Caco-2 (cell line): ENCODE measurements at regions not wholly inside any gene's neighbourhood (a gene's known extent, or its start where the extent isn't known, plus 50 kb on each side); places are given as distances from the start of the nearest gene placed in this dataset.

Experiments
- BruUV-seq: library from RNA; stranded (reverse); fragments of 400-500 nt; replicated peaks from 2 replicates; lab custom pipeline; 2021; lab: Mats Ljungman, UMichigan
- CTCF ChIA-PET: fragments of 300-600 bp; sonication (Branson Sonifier 250); formaldehyde crosslinking; loops from one replicate; lab custom pipeline; 2022; ENCODE audit warnings: antibody characterized with exemption; lab: Charles Lee
- POLR2A ChIA-PET: fragments of 300-600 bp; sonication (Branson Sonifier 250); formaldehyde crosslinking; loops from one replicate; lab custom pipeline; 2022; ENCODE audit warnings: antibody characterized with exemption; lab: Charles Lee
- DNase-seq, 2 experiments: peaks; one replicate each; pipeline versions ENCODE4 v3.0.0 to v3.0.0-alpha.2; 2020 to 2022
- H3K27me3 ChIP-seq: replicated peaks from 2 replicates; pipeline ENCODE4 v1.6.0; 2011; ENCODE audit warnings: low read length; ENCODE audit not compliant: control insufficient read depth, insufficient read depth
- H3K36me3 ChIP-seq: 2 replicates; pipeline ENCODE4 v1.5.1; 2011; ENCODE audit warnings: low read length; ENCODE audit not compliant: control insufficient read depth, insufficient read depth
- H3K4me1 ChIP-seq: fragments of 250-450 bp; sonication (Bioruptor Pico); 2 replicates; pipeline ENCODE4 v1.5.1; 2020; ENCODE audit warnings: mild to moderate bottlenecking
- H3K4me3 ChIP-seq: 2 replicates; pipeline ENCODE4 v1.5.1; 2011; ENCODE audit warnings: low read depth, mild to moderate bottlenecking, control low read depth, low read length
- H3K9me3 ChIP-seq: fragments of 250-450 bp; sonication (Bioruptor Pico); 2 replicates; pipeline ENCODE4 v1.5.1; 2020; ENCODE audit warnings: mild to moderate bottlenecking, moderate library complexity
- H3K27ac Mint-ChIP-seq: one replicate; pipeline ENCODE4 v1.8.0; 2022; ENCODE audit warnings: mixed read lengths; ENCODE audit not compliant: unreplicated experiment
- H3K27me3 Mint-ChIP-seq: one replicate; pipeline ENCODE4 v1.8.0; 2022; ENCODE audit warnings: mixed read lengths; ENCODE audit not compliant: insufficient read depth, unreplicated experiment
- H3K36me3 Mint-ChIP-seq: one replicate; pipeline ENCODE4 v1.8.0; 2022; ENCODE audit warnings: mild to moderate bottlenecking, mixed read lengths; ENCODE audit not compliant: insufficient read depth, unreplicated experiment
- H3K4me1 Mint-ChIP-seq: one replicate; pipeline ENCODE4 v1.8.0; 2022; ENCODE audit warnings: low read depth, mixed read lengths; ENCODE audit not compliant: unreplicated experiment
- H3K4me3 Mint-ChIP-seq: one replicate; pipeline ENCODE4 v1.8.0; 2022; ENCODE audit warnings: mild to moderate bottlenecking, moderate library complexity, mixed read lengths; ENCODE audit not compliant: unreplicated experiment
- H3K9me3 Mint-ChIP-seq: one replicate; pipeline ENCODE4 v1.8.0; 2022; ENCODE audit warnings: mixed read lengths; ENCODE audit not compliant: unreplicated experiment
- CTCF ChIP-seq, 2 experiments: fragments of 200-600 bp in 1 of 2; IDR thresholded peaks; 1 replicate in 1 of 2; 2 replicates in 1 of 2; pipeline versions ENCODE4 v1.5.1 to v1.8.0; 2011 to 2022; ENCODE audit warnings: antibody characterized with exemption in 1 of 2, control low read depth in 1 of 2, inconsistent platforms in 1 of 2, low read depth in 1 of 2, low read length in 1 of 2, mild to moderate bottlenecking in 1 of 2, moderate library complexity in 1 of 2; ENCODE audit not compliant: insufficient read depth in 1 of 2, severe bottlenecking in 1 of 2, unreplicated experiment in 1 of 2
- intact Hi-C: fragments of 100-400 bp; cut with micrococcal nuclease; formaldehyde crosslinking; loops from one replicate; pipeline ENCODE4 v1.10.0; 2022; ENCODE audit not compliant: unreplicated experiment

GRCh38 chr1:70666381-70667140 is 255.5 kb downstream of the CTH start:
- ChIA-PET CTCF (no interaction called here), POLR2A (no interaction called here)
- Mint-ChIP-seq H3K27ac (no peak overlapping the region), H3K36me3 (no peaks in the 10 kb centered on the region), H3K27me3 (peaks cover 3% of the 10 kb centered on the region), H3K4me1 (no peaks in the 10 kb centered on the region), H3K4me3 (no peak overlapping the region), H3K9me3 (no peaks in the 10 kb centered on the region)
- intact Hi-C loops, result no loop called here
- no peak for DNase-seq
- Histone ChIP-seq H3K4me3 (no peak overlapping the region), H3K36me3 (no peaks in the 10 kb centered on the region), H3K9me3 (no peaks in the 10 kb centered on the region), H3K27me3 (no peaks in the 10 kb centered on the region), H3K4me1 (no peaks in the 10 kb centered on the region)
- TF ChIP-seq CTCF (IDR thresholded peaks at IDR 0.05; ENCODE audit: insufficient read depth in 1 of 2, low read depth in 1 of 2, low read length in 1 of 2, severe bottlenecking in 1 of 2, unreplicated experiment in 1 of 2), result no peak
- BruUV-seq, result no TSS peak

- CTCF ChIA-PET, result no interaction called here
- Mint-ChIP-seq H3K9me3 (no peaks in the 10 kb centered on the region), H3K27me3 (peaks cover 3% of the 10 kb centered on the region), H3K4me3 (no peak overlapping the region), H3K4me1 (no peaks in the 10 kb centered on the region), H3K36me3 (no peaks in the 10 kb centered on the region), H3K27ac (no peak overlapping the region)
- Histone ChIP-seq H3K27me3 (no peaks in the 10 kb centered on the region), H3K4me3 (no peak overlapping the region), H3K4me1 (no peaks in the 10 kb centered on the region), H3K9me3 (no peaks in the 10 kb centered on the region), H3K36me3 (no peaks in the 10 kb centered on the region)
- no peak for TF ChIP-seq CTCF (IDR thresholded peaks at IDR 0.05; ENCODE audit: insufficient read depth in 1 of 2, low read depth in 1 of 2, low read length in 1 of 2, severe bottlenecking in 1 of 2, unreplicated experiment in 1 of 2)
- DNase-seq, result no peak
- POLR2A ChIA-PET, result no interaction called here
- intact Hi-C loops, result no loop called here
- BruUV-seq, result no TSS peak
Measured at GRCh38 chr1:70667494-70668170, 256.6 kb downstream of the CTH start.

DNA sequence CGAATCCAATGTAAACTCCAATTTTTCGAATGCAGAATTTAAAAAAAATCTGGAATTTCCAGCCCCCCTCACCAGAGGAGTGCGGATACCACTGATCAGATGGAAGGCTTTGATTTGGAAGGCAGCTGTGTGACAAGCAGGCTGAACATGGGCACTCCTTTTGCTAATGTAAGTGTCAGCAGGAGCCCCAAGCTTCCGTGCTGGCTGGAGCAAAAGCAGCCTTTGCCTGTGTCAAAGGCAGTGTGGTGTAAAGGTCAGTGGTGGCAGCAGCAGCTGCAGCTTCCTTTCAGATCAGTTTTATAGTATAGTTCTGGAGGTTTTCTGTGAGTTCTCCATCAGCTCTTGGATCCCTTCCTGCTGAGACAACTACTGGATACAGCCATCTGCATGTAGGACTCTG is 259.9 kb downstream of the CTH start:
- Mint-ChIP-seq H3K9me3 (no peaks in the 10 kb centered on the region), H3K4me1 (no peaks in the 10 kb centered on the region), H3K36me3 (no peaks in the 10 kb centered on the region), H3K4me3 (no peak overlapping the region), H3K27ac (no peak overlapping the region), H3K27me3 (peaks cover 14% of the 10 kb centered on the region)
- Histone ChIP-seq H3K36me3 (no peaks in the 10 kb centered on the region), H3K9me3 (no peaks in the 10 kb centered on the region), H3K4me1 (no peaks in the 10 kb centered on the region), H3K27me3 (no peaks in the 10 kb centered on the region), H3K4me3 (no peak overlapping the region)
- DNase-seq, result no peak
- TF ChIP-seq CTCF (IDR thresholded peaks at IDR 0.05; ENCODE audit: insufficient read depth in 1 of 2, low read depth in 1 of 2, low read length in 1 of 2, severe bottlenecking in 1 of 2, unreplicated experiment in 1 of 2), result no peak
- POLR2A ChIA-PET, result no interaction called here
- intact Hi-C loops, result no loop called here
- BruUV-seq, result no TSS peak
- CTCF ChIA-PET, result no interaction called here
